ENCODE measurements at regions not wholly inside any gene's neighbourhood (a gene's known extent, or its start where the extent isn't known, plus 50 kb on each side); places are given as distances from the start of the nearest gene placed in this dataset.

DNA sequence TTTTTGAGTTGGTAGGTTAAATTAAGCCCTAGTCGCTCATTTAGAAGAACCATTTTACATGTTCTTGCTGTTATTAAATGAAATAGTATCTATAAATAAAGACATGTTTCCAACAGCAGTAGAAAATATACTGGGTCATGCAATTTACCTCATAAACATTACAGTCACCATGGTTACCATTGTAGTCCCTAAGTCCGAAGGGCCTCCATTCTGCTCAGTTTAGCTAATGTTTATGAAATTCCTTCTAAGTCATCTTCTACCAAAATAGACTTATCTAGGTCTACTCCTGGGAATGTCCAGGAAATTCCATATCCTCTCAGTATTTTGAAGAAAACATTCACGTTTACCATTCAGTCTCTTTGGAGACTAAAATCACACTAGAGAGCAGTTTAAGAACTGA is 292.5 kb upstream of the DCAF8L1 start:
- TF ChIP-seq EP300 (IDR thresholded peaks at IDR 0.05; ENCODE audit: low read depth) (no peak), POLR2A (IDR thresholded peaks at IDR 0.05) (no peak)

Measured in transverse colon (tissue), 1 donor.